ENCODE measurements at regions not wholly inside any gene's neighbourhood (a gene's known extent, or its start where the extent isn't known, plus 50 kb on each side); places are given as distances from the start of the nearest gene placed in this dataset.

GRCh38 chr1:38101037-38101785, 54.6 kb upstream of the POU3F1 start:
- no peak for TF ChIP-seq CTCF (IDR thresholded peaks at IDR 0.05; ENCODE audit: low read length)
- TF ChIP-seq EZH2 (IDR thresholded peaks at IDR 0.05; ENCODE audit: borderline replicate concordance, low read length) = no peak

Measured in OCI-LY1 (cell line).